BE2C (cell line): ENCODE measurements at regions not wholly inside any gene's neighbourhood (a gene's known extent, or its start where the extent isn't known, plus 50 kb on each side); places are given as distances from the start of the nearest gene placed in this dataset.

ENCODE experiments used
- DNase-seq: peaks from one replicate; pipeline ENCODE4 v3.0.0-alpha.2; 2020
- H3K27me3 ChIP-seq: fragments of 250-450 bp; sonication (Bioruptor Pico); 2 replicates; pipeline ENCODE4 v1.5.1; 2020; ENCODE audit warnings: mild to moderate bottlenecking
- H3K36me3 ChIP-seq: fragments of 250-450 bp; sonication (Bioruptor Pico); 2 replicates; pipeline ENCODE4 v1.5.1; 2020; ENCODE audit warnings: mild to moderate bottlenecking
- H3K4me1 ChIP-seq: fragments of 250-450 bp; sonication (Bioruptor Pico); 2 replicates; pipeline ENCODE4 v1.5.1; 2020
- H3K4me3 ChIP-seq: 2 replicates; pipeline ENCODE4 v1.5.1; 2011; ENCODE audit warnings: low read depth, low read length
- H3K9me3 ChIP-seq: fragments of 250-450 bp; sonication (Bioruptor Pico); 2 replicates; pipeline ENCODE4 v1.5.1; 2020
- CTCF ChIP-seq: IDR thresholded peaks from 2 replicates; pipeline ENCODE4 v1.5.1; 2012; ENCODE audit warnings: mild to moderate bottlenecking, low read depth, low read length

- Histone ChIP-seq H3K9me3 (no peaks in the 10 kb centered on the region), H3K27me3 (no peaks in the 10 kb centered on the region), H3K4me1 (no peaks in the 10 kb centered on the region), H3K36me3 (no peaks in the 10 kb centered on the region), H3K4me3 (no peak overlapping the region)
- no peak for DNase-seq
- TF ChIP-seq CTCF = no peak
Measured at GRCh38 chr11:45512471-45513148, 152.8 kb downstream of the CHST1 start.

- no peak for TF ChIP-seq CTCF
- no peaks in the 10 kb centered on the region for H3K27me3 ChIP-seq
- no peak for DNase-seq
Measured at GRCh38 chr11:45511566-45511965, 153.9 kb downstream of the CHST1 start.

GRCh38 chr11:45507916-45508315, 157.5 kb downstream of the CHST1 start:
- no peaks in the 10 kb centered on the region for H3K4me1 ChIP-seq

More at GRCh38 chr11:45511566-45511965, 153.9 kb downstream of the CHST1 start:
- Histone ChIP-seq H3K4me1 (no peaks in the 10 kb centered on the region), H3K36me3 (no peaks in the 10 kb centered on the region), H3K9me3 (no peaks in the 10 kb centered on the region), H3K4me3 (no peak overlapping the region)

GRCh38 chr11:45503311-45503710, 162.1 kb downstream of the CHST1 start:
- TF ChIP-seq CTCF = no peak
- Histone ChIP-seq H3K4me3 (no peak overlapping the region), H3K9me3 (no peaks in the 10 kb centered on the region), H3K27me3 (no peaks in the 10 kb centered on the region), H3K36me3 (no peaks in the 10 kb centered on the region), H3K4me1 (no peaks in the 10 kb centered on the region)
- DNase-seq = no peak

More at GRCh38 chr11:45507916-45508315, 157.5 kb downstream of the CHST1 start:
- no peaks in the 10 kb centered on the region for H3K9me3 ChIP-seq
- H3K36me3 ChIP-seq = no peaks in the 10 kb centered on the region
- DNase-seq = no peak
- no peaks in the 10 kb centered on the region for H3K27me3 ChIP-seq
- TF ChIP-seq CTCF = no peak
- H3K4me3 ChIP-seq = no peak overlapping the region

GRCh38 chr11:45502226-45502545, 163.2 kb downstream of the CHST1 start:
- Histone ChIP-seq H3K4me3 (no peak overlapping the region), H3K9me3 (no peaks in the 10 kb centered on the region), H3K4me1 (no peaks in the 10 kb centered on the region), H3K27me3 (no peaks in the 10 kb centered on the region), H3K36me3 (no peaks in the 10 kb centered on the region)
- no peak for DNase-seq
- TF ChIP-seq CTCF = no peak

GRCh38 chr11:45501392-45502225, 163.8 kb downstream of the CHST1 start:
- Histone ChIP-seq H3K4me3 (no peak overlapping the region), H3K36me3 (no peaks in the 10 kb centered on the region), H3K4me1 (no peaks in the 10 kb centered on the region), H3K27me3 (no peaks in the 10 kb centered on the region), H3K9me3 (no peaks in the 10 kb centered on the region)
- no peak for DNase-seq
- TF ChIP-seq CTCF = no peak
